Left ventricle myocardium superior (tissue), 1 donor: ENCODE measurements at regions not wholly inside any gene's neighbourhood (a gene's known extent, or its start where the extent isn't known, plus 50 kb on each side); places are given as distances from the start of the nearest gene placed in this dataset.
"Not testable (repeated sequence)": the region's sequence is repeated elsewhere in the genome, so short reads cannot be mapped to it uniquely, and the experiment has no call there.

Source experiments
- ATAC-seq: fragments of 200-7000 bp; cut with Tn5 transposase; one replicate; pipeline ENCODE4 v1.9.1; 2020; ENCODE audit warnings: mild to moderate bottlenecking, moderate library complexity
- DNase-seq: peaks from one replicate; pipeline ENCODE4 v3.0.0-alpha.2; 2020
- intact Hi-C: fragments of 100-400 bp; cut with micrococcal nuclease; formaldehyde crosslinking; loops from one replicate; pipeline ENCODE4 v1.11.0; 2022
- donor health status: DM: no; HTN: yes; CAD: no; lungs with severe emphysema.

DNA sequence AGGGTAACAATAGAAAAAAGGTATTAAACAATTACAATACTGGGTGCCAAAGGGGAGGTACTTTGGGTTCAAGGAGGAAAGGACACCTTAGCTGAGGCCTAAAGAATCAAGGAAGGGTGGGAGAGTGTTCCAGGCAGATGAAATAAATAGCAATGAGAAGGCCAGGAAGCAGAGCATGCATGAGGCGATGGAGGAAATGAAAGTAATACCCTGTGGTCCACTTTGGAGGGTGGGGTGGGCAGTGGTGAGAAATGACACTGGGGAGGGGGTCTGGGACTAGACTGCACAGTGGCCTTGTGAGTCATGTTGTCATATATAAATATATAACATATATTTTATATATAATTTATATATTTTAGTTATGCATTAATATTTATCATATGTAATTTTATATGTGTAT is 55.9 kb downstream of the BHLHE40 start:
- intact Hi-C loops: no loop called here
- ATAC-seq (no peak), DNase-seq (no peak)

DNA sequence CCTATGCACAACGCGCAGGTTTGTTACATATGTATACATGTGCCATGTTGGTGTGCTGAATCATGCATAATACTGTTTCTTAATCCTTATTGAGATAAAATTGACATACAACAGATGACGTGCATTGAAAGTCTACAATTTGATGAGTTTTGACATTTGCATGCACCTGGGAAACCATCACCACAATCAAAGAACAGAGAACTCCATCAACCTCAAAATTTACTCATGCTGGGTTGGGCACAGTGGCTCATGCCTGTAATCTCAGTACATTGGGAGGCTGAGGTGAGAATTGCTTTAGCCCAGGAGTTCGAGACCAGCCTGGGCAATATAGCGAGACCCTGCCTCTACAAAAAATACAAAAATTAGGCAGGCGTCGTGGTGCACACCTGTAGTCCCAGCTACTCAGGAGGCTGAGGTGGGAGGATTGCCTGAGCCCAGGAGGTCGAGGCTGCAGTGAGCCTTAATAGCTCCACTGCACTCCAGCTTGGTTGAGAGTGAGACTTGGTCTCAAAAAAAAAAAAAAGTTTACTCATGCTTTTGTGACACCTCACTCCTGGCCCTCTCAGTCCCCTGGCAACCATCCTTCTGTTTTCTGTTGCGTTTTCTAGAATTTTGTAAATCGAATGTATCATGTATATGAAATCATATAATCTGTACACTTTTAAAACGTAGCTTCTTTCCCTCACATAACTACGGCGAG is 56.6 kb downstream of the BHLHE40 start:
- intact Hi-C loops: no loop called here
- DNase-seq (no peak), ATAC-seq (no peak)

DNA sequence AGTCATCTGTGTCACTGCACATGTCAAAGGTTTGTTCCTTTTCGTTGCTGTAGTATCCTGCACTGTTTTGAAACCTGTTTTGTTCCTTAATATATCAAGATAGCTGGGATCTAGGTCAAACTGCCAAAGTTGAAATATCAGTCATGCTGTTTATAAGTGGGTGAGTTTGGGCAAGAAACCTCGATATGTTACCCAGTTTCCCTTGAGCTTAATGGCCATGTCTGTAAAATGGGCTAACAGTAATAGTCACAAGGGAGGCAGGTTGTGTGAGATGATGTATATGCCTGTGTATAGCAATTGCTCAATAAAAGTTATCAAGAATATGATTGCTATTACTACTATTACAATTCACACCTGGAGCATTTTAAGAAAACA is 57.1 kb downstream of the BHLHE40 start:
- DNase-seq (no peak), ATAC-seq (no peak)
- intact Hi-C loops: no loop called here

DNA sequence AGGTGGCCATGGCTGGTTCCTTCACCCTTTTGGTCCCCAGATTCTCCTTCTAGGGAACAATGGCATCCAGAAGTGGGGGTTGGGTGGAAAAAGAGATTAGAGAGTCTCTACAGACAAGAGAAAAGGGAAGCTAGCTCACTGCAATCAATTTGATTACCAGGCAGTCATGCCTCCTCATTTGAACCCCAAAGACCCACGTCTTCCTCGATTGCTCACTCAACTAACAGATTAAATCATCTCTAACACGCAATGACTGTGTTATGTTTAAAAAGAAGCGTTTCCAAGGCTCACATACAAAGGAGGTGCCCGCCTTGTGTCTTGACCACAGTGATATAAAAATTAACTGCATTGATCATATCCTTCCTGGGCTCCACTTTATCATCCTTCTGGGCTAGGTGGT is 57.6 kb downstream of the BHLHE40 start:
- ATAC-seq (no peak), DNase-seq (no peak)
- intact Hi-C loops: no loop called here

DNA sequence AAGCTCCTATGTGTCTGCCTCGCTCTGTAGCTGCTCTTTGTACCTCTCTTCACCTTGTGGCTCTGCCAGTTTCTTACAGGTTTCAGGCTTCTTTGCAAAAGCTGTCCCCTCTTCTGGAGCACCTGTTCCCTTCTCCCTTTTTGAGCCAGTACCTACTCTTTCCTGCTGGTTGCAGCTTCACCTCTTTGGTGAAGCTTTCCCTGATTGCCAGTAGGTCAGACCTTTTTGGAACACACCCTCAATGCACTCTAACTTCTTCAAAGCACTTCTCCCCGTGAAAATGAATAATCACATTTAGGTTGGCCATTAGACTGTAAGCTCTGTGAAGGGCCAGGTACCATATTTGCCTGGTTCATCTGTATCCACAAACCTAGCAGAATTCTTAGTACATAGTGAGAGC is 60.3 kb downstream of the BHLHE40 start:
- ATAC-seq (no peak), DNase-seq (no peak)
- intact Hi-C loops: no loop called here

DNA sequence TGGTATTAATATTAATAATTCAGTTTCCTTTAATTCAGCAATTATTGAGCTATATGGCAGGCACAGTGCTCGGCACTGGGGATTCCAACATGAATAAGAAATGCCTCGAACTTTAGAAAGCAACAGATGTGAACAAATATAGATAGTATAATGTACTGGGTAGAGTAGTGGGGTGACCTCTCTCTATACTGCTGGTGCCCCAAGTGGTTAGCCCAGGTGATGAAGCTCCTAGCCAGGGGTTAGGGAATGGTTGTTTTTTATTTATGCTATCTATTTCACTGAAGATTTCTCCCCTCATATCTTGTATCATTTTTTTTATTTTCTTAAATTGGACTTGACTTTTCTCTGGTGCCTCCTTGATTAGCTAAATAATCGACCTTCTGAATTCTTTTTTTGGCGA is 62.1 kb downstream of the BHLHE40 start:
- no peak for ATAC-seq
- intact Hi-C loops: no loop called here

DNA sequence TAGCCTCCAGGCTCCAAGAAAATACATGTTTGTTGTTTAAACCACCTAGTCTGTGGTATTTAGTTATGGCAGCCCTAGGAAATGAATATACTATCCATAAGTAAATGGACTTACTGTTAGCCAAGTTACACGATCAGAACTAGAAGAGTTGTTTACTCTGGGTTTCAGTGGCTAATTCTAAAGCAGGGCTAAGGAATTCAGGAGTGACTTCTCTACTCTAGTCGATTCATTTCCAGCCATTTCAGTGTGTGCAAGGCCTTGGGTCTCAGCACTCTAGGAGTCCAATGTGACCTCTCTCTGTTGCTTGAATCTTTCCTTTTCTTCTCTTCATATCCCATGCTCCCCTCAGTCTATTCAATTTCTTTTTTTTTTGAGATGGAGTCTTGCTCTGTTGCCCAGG is 66.7 kb downstream of the BHLHE40 start:
- intact Hi-C loops: no loop called here

More for the DNA sequence above, 62.1 kb downstream of the BHLHE40 start:
- no peak for DNase-seq

DNA sequence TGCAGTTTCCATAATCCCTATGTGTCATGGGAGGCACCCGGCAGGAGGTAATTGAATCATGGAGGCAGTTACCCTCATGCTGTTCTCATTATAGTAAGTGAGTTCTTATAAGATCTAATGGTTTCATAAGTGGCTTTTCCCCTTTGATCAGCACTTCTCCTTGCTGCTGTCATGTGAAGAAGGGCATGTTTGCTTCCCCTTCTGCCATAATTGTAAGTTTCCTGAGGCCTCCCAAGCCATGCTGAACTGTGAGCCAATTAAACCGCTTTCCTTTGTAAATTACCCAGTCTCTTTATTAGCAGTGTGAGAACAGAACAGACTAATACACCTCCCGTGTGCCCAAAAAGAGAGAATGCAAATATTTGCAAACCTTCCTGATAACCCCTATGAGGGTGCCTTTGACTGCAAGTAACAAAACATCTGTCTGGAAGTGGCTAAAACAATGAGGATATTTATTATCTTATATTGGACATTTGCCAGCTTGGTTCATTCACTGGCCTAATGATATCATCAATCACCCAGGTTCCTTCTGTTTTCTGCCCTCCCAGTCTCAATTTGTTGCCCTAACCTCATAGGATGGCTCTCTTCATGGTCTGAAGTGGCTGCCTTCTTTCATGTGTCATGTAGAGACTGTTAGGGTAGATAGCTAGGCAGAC is 68.7 kb downstream of the BHLHE40 start:
- intact Hi-C loops: no loop called here
- no peak for DNase-seq
- no peak for ATAC-seq

More for the DNA sequence above, 66.7 kb downstream of the BHLHE40 start:
- DNase-seq (no peak), ATAC-seq (no peak)

DNA sequence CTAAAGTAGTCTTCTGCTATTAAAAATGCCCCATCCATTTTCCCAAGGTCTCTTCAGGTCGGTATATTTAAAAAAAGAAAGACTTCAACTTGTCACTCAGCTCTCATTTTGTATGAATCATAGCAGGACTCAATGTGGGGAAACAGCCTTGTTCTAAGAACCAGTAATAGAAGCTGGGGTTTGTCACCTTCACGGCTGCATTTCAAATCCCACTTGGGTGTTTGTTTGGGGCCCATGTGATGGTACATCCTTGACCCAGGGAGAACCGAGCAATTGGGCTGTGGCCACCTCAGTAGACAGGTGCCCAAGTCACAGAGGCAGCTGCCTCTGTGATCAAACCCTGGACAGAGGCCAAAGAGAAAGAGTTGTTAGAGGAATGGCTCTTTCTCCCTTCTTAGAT is 70.3 kb upstream of the ARL8B start:
- intact Hi-C loops: no loop called here
- no peak for ATAC-seq

DNA sequence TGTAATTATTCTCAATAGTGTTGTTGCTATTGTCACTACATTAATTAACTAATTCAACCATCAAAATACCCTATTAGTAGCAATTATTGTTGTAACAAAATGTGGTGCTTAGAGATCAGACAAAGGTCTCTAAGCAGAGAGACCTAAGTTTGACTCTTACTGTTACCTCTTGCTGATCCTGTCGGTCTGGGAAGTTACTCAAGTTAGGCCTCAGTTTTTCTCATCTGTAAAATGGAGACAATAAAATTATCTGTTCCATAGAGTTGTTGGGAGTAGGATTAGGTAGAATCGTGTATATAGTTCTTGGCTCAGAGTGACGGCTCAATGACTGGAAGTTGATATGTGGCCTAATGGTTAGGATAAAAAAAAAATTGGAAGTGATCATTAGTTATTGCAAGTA is 69.8 kb upstream of the ARL8B start:
- intact Hi-C loops: no loop called here
- no peak for ATAC-seq
- DNase-seq: no peak

More for the DNA sequence above, 70.3 kb upstream of the ARL8B start:
- no peak for DNase-seq

DNA sequence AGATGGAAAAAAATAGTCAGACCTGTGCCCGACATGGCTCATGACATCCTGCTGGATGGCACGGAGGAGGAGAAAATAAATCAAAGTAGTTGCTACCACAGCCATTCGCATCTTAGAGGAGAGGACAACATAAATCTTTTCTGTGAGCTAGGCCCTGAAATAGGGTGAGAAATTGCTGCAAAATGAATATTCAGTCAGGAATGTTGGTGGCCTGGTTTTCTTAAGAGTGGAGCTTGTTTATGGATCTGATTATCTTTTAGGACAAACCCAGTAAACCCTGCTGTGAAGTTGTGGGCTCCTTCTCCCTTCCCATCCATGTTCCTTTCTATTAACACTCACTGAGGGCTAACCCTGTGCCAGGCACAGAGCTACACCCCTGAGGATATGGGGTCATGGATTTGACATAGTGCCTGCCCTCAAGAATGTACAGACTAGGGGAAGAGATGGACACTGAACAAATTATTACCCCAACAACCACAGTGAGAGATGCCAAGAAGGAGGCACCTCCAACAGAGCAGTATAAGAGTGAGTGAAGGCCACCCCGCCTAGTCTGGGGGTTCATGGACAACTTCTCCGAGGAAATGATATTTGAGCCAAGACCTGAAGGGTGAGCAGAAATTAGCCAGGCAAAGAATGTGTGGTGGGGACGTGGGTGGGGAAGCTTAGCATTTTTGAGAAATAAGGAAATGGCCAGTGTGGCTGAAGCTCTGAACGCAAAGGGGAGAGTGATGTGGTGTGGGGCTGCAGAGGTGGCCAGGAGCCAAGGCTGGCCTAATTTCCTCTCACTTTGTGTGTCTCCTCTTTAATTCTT is 68.9 kb upstream of the ARL8B start:
- intact Hi-C loops: no loop called here
- DNase-seq (no peak), ATAC-seq (no peak)

DNA sequence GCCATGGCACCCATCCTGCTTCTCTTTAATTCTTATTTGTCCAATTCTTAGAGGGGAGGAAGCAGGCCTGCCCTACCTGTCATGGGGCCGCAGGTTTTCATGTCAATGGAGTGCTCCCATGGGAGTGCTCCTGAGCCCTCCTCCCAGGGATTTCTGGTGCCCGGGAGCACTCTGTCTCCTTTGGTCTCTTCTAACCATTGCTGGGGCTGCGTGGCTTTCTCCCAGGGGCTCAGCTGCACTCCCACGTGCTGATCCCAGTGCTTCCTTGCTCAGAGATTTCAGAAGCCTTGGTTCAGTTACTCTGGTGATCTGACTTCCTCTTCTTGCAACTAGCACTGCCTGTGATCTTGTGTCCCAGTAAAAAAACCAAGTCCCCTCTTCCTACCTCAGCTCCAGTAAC is 68.0 kb upstream of the ARL8B start:
- DNase-seq (no peak), ATAC-seq (no peak)
- intact Hi-C loops: no loop called here

DNA sequence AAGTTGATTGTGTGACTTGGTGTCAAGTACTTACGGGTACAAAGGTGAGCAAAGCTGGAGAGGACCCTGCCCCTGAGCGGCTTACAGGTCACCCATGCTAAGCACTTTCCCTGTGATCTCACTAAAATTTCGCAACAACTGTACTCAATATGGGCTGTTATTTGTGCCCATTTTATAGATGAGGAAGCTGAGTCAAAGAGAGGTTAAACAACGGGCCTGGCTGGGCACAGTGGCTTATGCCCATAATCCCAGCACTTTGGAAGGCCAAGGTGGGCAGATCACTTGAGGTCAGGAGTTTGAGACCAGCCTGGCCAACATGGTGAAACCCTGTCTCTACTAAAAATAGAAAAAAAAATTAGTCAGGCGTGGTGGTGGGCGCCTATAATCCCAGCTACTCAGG is 67.5 kb upstream of the ARL8B start:
- intact Hi-C loops, ATAC-seq, DNase-seq: not testable (repeated sequence)

DNA sequence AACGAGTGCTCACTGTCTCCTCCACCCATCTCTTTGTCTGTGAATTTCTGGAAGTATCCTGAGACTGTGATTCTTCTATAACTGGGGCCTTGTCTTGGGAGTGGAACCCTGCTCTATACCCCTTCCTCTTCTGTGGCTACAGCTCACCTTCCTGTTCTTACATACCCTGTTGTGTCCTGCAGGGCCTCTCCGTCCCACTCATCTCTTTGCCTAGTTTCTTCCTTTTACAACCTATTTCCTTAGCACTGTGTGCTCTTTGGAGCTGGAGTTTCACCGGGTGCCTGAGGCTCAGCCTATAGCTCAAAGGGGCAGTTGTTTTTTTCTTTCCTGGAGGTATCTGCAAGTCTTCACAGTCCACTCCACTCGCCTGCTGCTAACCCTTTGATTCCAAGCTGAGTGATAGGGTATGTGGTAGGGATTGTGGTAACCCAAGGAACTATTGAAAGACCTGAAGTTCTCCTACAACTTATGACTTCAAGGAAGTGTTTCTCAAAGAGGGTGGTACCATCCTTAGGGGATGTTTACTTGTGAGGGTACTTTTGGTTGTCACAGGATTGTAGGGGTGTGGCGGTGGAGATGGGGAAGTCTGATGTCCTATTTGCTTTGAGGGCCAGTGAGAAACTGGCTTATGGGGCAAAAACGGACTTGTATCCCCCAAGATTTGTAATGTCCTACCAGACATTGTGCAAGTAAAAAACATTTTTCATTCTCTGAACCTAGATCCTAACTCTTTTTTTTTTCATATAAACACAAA is 66.6 kb upstream of the ARL8B start:
- intact Hi-C loops: loop anchor here (5.0 kb wide), 1 partner anchor 343 kb away; no protein-coding TSS in a partner anchor
- ATAC-seq: no peak
- DNase-seq: no peak

DNA sequence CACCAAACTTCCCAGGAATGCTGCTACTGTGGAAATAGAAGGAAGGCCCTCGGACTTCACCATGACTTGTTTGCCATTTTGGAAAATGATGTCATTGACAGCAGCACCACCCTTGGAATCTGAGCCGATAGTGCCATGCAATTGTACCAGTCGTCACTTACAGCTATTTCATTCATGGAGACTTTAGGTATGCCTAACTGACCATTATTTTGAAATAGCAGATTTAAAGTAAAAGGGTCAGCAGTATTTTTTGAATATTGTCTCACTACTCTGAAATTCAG is 66.0 kb upstream of the ARL8B start:
- intact Hi-C loops: loop anchor here (5.0 kb wide), 1 partner anchor 344 kb away; no protein-coding TSS in a partner anchor
- DNase-seq (no peak), ATAC-seq (peak; percentile 58)

DNA sequence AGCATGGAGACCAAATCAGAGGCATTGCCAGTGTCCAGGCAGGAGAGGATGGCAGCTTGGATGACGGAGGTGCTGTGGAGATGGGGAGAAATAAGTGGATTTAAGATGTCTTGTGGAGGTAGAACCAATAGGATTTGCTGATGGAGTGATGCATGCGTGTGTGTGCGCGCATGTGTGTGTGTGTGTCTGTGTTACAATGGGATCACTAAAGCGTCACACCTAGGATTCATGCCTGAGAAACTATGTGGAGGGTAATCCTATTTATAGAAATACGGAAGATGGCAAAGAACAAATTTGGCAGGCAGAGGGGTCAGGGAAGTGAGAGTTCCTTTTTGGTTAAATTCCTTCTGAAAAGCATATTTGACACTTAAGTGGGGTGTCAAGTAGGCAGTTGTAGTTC is 64.8 kb upstream of the ARL8B start:
- intact Hi-C loops: loop anchor here (5.0 kb wide), 1 partner anchor 345 kb away; no protein-coding TSS in a partner anchor
- DNase-seq (no peak), ATAC-seq (peak; percentile 40)

DNA sequence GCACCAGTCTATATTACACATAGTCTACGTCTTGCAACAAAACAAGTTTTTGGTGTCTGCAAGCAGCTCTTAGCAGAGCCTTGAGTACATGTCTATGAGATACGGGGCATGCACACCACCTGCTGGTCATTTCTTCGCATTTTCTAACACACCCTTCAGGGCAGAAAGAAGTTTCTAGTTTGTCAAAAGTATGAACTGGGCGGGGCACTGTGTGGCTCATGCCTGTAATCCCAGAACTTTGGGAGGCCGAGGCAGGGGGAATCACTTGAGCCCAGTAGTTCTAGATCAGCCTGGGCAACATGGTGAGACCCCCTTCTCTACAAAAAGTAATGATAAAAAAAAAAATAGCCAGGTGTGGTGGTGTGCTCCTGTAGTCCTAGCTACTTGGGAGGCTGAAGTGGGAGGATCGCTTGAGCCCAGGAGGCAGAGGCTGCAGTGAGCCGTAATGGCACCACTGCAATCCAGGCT is 64.2 kb upstream of the ARL8B start:
- peak; percentile 66 for DNase-seq
- ATAC-seq: peak; percentile 93
- intact Hi-C loops: loop anchor here (5.0 kb wide), 1 partner anchor 346 kb away; no protein-coding TSS in a partner anchor

DNA sequence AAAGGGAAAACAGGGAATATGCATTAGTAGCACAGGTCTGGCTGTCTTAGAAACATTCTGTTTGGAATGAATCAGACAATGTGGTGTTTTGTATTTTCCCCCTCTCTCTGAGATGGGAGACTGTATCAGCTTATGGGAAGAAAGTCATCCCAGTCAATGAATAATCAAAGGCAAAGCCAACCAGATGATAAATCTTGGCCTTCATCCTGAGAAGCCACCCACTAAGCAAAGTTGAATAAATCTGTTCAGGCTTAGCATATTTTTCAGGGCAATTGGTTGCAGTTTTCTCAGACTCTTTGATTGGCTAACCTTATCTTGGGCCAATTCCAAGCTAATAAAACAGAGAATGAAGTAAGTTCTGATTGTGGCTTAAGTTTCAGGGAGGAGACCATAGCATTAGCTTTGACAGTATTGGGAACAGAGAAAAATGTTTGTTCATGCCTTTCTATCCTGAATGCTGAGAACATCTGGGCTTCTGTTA is 63.6 kb upstream of the ARL8B start:
- intact Hi-C loops: loop anchor here (5.0 kb wide), 1 partner anchor 346 kb away; no protein-coding TSS in a partner anchor
- ATAC-seq (no peak), DNase-seq (no peak)

DNA sequence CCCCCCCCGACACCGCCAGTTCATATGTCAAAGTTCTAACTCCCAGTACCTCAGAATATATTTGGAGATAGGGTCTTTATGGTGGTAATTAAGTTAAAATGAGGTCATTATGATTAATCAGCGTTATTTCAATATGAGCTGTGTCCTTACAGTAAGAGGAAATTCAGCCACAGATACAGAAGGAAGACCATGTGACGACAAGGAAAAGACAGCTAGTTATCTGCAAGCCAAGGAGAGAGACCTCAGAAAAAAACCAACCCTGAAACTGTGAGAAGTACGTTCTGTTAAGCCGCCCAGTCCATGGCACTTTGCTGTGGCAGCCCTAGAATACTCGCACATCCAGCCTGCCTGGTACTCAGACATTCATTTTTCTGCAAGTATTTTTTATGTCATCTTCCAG is 62.3 kb upstream of the ARL8B start:
- ATAC-seq (no peak), DNase-seq (no peak)
- intact Hi-C loops: loop anchor here (5.0 kb wide), 1 partner anchor 347 kb away; no protein-coding TSS in a partner anchor
